K562 (cell line): ENCODE measurements at regions not wholly inside any gene's neighbourhood (a gene's known extent, or its start where the extent isn't known, plus 50 kb on each side); places are given as distances from the start of the nearest gene placed in this dataset.

ENCODE experiments used
- ATAC-seq: fragments of 200-7000 bp; cut with Tn5 transposase; 3 replicates; pipeline ENCODE4 v1.9.1; 2020; ENCODE audit warnings: moderate library complexity
- BruUV-seq: library from RNA; stranded (reverse); fragments of 400-500 nt; replicated peaks from 2 replicates; lab custom pipeline; 2021; lab: Mats Ljungman, UMichigan
- CTCF ChIA-PET: fragments of 300-600 bp; formaldehyde crosslinking; extraction: SDS; loops from one replicate; lab custom pipeline; 2021; ENCODE audit warnings: low intra/inter-chr PET ratio; lab: Yijun Ruan, JAX
- POLR2A ChIA-PET: fragments of 300-600, 350-650 bp; sonication (Branson Sonifier 250); formaldehyde crosslinking; extraction: SDS; loops from one replicate; lab custom pipeline; 2021; ENCODE audit warnings: antibody characterized with exemption, inconsistent platforms; lab: Yijun Ruan, JAX
- DNase-seq, 4 experiments: peaks; one replicate each; pipeline versions ENCODE4 v3.0.0 to v3.0.0-alpha.2; 2011 to 2018; ENCODE audit warnings: low spot score in 3 of 4, mixed read lengths in 3 of 4; ENCODE audit errors: extremely low read depth in 1 of 4
- FAIRE-seq: peaks from 2 replicates; lab custom pipeline; 2011; peaks lifted over from hg19 to GRCh38; lab: Jason Lieb, UNC
- H2AFZ ChIP-seq: 2 replicates; pipeline ENCODE4 v1.6.0; 2011; ENCODE audit warnings: low read depth, low read length, control low read depth, inconsistent platforms
- H3K27ac ChIP-seq: fragments of 200-600 bp; 3 replicates; pipeline ENCODE4 v1.8.0; 2011; ENCODE audit warnings: low read depth, mild to moderate bottlenecking, control low read depth, inconsistent platforms, low read length, moderate library complexity, mixed read lengths; ENCODE audit errors: extremely low read depth
- H3K27me3 ChIP-seq, 2 experiments: fragments of 300-600 bp in 1 of 2; 2 replicates in 1 of 2; 3 replicates in 1 of 2; pipeline versions ENCODE4 v1.6.0 to v1.8.0; 2011; ENCODE audit warnings: inconsistent platforms in 2 of 2, low read length in 2 of 2, mild to moderate bottlenecking in 1 of 2, mixed read lengths in 1 of 2, moderate library complexity in 1 of 2; ENCODE audit not compliant: control insufficient read depth in 2 of 2, insufficient read depth in 2 of 2
- H3K36me3 ChIP-seq: fragments of 300-600 bp; 3 replicates; pipeline ENCODE4 v1.8.0; 2011; ENCODE audit warnings: mild to moderate bottlenecking, low read length, inconsistent platforms; ENCODE audit not compliant: control insufficient read depth, insufficient read depth
- H3K4me1 ChIP-seq, 2 experiments: fragments of 200-600 bp in 1 of 2; replicated peaks in 1 of 2; 2 replicates in 1 of 2; 3 replicates in 1 of 2; pipeline versions ENCODE4 v1.5.1 to v1.8.0; 2011; ENCODE audit warnings: inconsistent platforms in 2 of 2, low read length in 2 of 2, mild to moderate bottlenecking in 1 of 2, mixed read lengths in 1 of 2, moderate library complexity in 1 of 2; ENCODE audit not compliant: control insufficient read depth in 2 of 2, insufficient read depth in 2 of 2
- H3K4me2 ChIP-seq: 2 replicates; pipeline ENCODE4 v1.6.1; 2011; ENCODE audit warnings: low read length, control low read depth, inconsistent platforms, mixed read lengths; ENCODE audit not compliant: insufficient read depth
- H3K4me3 ChIP-seq: fragments of 200-600 bp; sonication (generic), shearing (Covaris generic); 2 replicates; pipeline ENCODE4 v1.5.1; 2016; ENCODE audit warnings: control low read depth, inconsistent platforms
- H3K79me2 ChIP-seq: fragments of 200-600 bp; 3 replicates; pipeline ENCODE4 v1.8.0; 2011; ENCODE audit warnings: low read length, inconsistent platforms; ENCODE audit not compliant: control insufficient read depth, insufficient read depth
- H3K9ac ChIP-seq, 2 experiments: 2 replicates each; pipeline versions ENCODE4 v1.6.0 to v1.6.1; 2011; ENCODE audit warnings: low read depth in 2 of 2, low read length in 2 of 2, control low read depth in 1 of 2, inconsistent platforms in 1 of 2, mild to moderate bottlenecking in 1 of 2, mixed read lengths in 1 of 2; ENCODE audit not compliant: insufficient read depth in 1 of 2
- H3K9me1 ChIP-seq: one replicate; pipeline ENCODE4 v1.6.0; 2011; ENCODE audit warnings: inconsistent platforms, mild to moderate bottlenecking, low read length, moderate library complexity; ENCODE audit not compliant: control insufficient read depth, insufficient read depth
- H3K9me3 ChIP-seq: replicated peaks from 2 replicates; pipeline ENCODE4 v1.5.1; 2011; ENCODE audit warnings: low read depth, low read length, inconsistent platforms; ENCODE audit not compliant: control insufficient read depth, insufficient read depth
- H4K20me1 ChIP-seq: replicated peaks from 2 replicates; pipeline ENCODE4 v1.6.1; 2011; ENCODE audit warnings: low read length, inconsistent platforms, mixed read lengths; ENCODE audit not compliant: control insufficient read depth, insufficient read depth
- CC2D1A ChIP-seq: fragments of 450-650 bp; IDR thresholded peaks from 2 replicates; pipeline ENCODE4 v1.6.1; 2017; ENCODE audit warnings: mild to moderate bottlenecking
- CREM ChIP-seq: IDR thresholded peaks from 2 replicates; pipeline ENCODE4 v1.6.1; 2014; ENCODE audit warnings: antibody characterized with exemption, low read depth
- EZH2 ChIP-seq: IDR thresholded peaks from 2 replicates; pipeline ENCODE4 v1.6.1; 2012; ENCODE audit warnings: low read depth, mild to moderate bottlenecking, inconsistent platforms, low read length, borderline replicate concordance
- MYC ChIP-seq, 2 experiments: fragments of 250-450 bp in 1 of 2; sonication (Bioruptor Pico) in 1 of 2; IDR thresholded peaks; 2 replicates each; pipeline versions ENCODE4 v1.5.1 to v1.6.1; 2012 to 2021; ENCODE audit warnings: low read depth in 2 of 2, borderline replicate concordance in 1 of 2, improper control_type of control experiment in 1 of 2, low read length in 1 of 2, mild to moderate bottlenecking in 1 of 2, moderate library complexity in 1 of 2
- SMAD4 ChIP-seq: fragments of 250-450 bp; sonication (Bioruptor Pico); conservative IDR thresholded peaks from 2 replicates; pipeline ENCODE4 v1.8.0; 2021; ENCODE audit warnings: inconsistent platforms, mild to moderate bottlenecking, moderate library complexity
- SP2 ChIP-seq: IDR thresholded peaks from 2 replicates; pipeline ENCODE4 v1.6.1; 2011; ENCODE audit warnings: mild to moderate bottlenecking, low read depth, low read length, moderate library complexity; ENCODE audit not compliant: poor library complexity, severe bottlenecking; ENCODE audit errors: extremely low read depth
- SRSF7 ChIP-seq: fragments of 200-400 bp; formaldehyde crosslinking; optimal IDR thresholded peaks from 2 replicates; pipeline ENCODE3; 2017; ENCODE audit warnings: mild to moderate bottlenecking, low read depth, low read length
- TAF15 ChIP-seq: fragments of 200-400 bp; formaldehyde crosslinking; IDR thresholded peaks from 2 replicates; pipeline ENCODE4 v1.6.1; 2017; ENCODE audit warnings: mild to moderate bottlenecking, low read depth, low read length, moderate library complexity
- TFAM ChIP-seq: fragments of 250-450 bp; sonication (Bioruptor Pico); conservative IDR thresholded peaks from 2 replicates; pipeline ENCODE4 v1.5.0; 2021; ENCODE audit warnings: mild to moderate bottlenecking, moderate library complexity
- ZNF263 ChIP-seq: sonication (generic); formaldehyde crosslinking; IDR thresholded peaks from 2 replicates; pipeline ENCODE4 v1.8.0; 2022; ENCODE audit warnings: mild to moderate bottlenecking, missing genetic modification reagents, borderline replicate concordance
- ZNF57 ChIP-seq: fragments of 450-650 bp; formaldehyde crosslinking; IDR thresholded peaks from 2 replicates; pipeline ENCODE4 v1.4.0; 2020; ENCODE audit warnings: mild to moderate bottlenecking, moderate library complexity
- WGBS: fragments of 100-300 bp; shearing (Covaris generic); methylation state at CpG from one replicate; pipeline ENCODE4 v1.1.6; 2016; ENCODE audit warnings: low coverage, mixed read lengths; ENCODE audit not compliant: insufficient coverage; ENCODE audit errors: missing lambda C conversion rate; 5-methylcytosine and 5-hydroxymethylcytosine counted together
- in situ Hi-C: fragments of 300-500 bp; cut with MboI; formaldehyde crosslinking; loops from 4 replicates; pipeline ENCODE4 v1.15.0; 2018; ENCODE audit warnings: inconsistent platforms, mixed read lengths
- intact Hi-C: fragments of 100-400 bp; cut with micrococcal nuclease; formaldehyde crosslinking; loops from 2 replicates; pipeline ENCODE4 v1.14.2; 2022
- TF ChIP-seq, protein P1 (sequence below): fragments of 250-450 bp; sonication (Bioruptor Pico); IDR thresholded peaks from 2 replicates; pipeline ENCODE4 v1.4.0; 2020; ENCODE audit warnings: mild to moderate bottlenecking, moderate library complexity, borderline replicate concordance
- TF ChIP-seq, protein P2 (sequence below): sonication (generic); formaldehyde crosslinking; IDR thresholded peaks from 2 replicates; pipeline ENCODE4 v1.9.0; 2022; ENCODE audit warnings: mild to moderate bottlenecking, missing genetic modification reagents
- TF ChIP-seq, protein P3 (sequence below): sonication (generic); formaldehyde crosslinking; IDR thresholded peaks from 2 replicates; pipeline ENCODE4 v1.4.0; 2020; ENCODE audit warnings: mild to moderate bottlenecking, missing genetic modification reagents
- TF ChIP-seq, protein P4 (sequence below): fragments of 450-650 bp; IDR thresholded peaks from 2 replicates; pipeline ENCODE4 v1.7.0; 2016; ENCODE audit warnings: borderline replicate concordance
- TF ChIP-seq, protein P5 (sequence below): fragments of 250-450 bp; sonication (Bioruptor Pico); IDR thresholded peaks from 2 replicates; pipeline ENCODE4 v1.9.0; 2021; ENCODE audit warnings: mild to moderate bottlenecking

DNA sequence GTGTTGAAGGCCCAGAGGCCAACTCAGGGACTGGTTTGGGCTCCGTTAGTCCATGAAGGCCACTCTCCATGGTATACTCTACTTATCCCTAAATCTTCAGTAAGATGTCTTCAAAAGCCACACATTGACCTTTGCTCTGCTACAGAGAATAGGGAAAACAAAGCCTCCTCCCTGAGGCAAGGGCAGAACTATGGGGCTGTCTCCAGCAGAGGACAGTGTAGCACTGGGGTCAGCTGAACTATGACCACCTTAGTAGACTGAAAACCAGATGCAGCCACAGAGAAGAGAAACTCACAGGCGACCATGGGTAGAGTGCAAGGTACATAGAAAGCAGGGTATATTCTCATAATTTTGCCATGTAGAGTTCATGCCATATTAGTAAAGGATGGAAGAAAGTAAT, 587.4 kb downstream of the LMO7 start:
- ATAC-seq: no peak
- intact Hi-C loops: no loop called here
- in situ Hi-C loops: no loop called here
- Histone ChIP-seq H3K9ac (no peak overlapping the region), H3K9me3 (no peaks in the 10 kb centered on the region), H2AFZ (no peak overlapping the region), H3K36me3 (no peaks in the 10 kb centered on the region), H3K4me3 (no peak overlapping the region), H3K27me3 (no peaks in the 10 kb centered on the region), H4K20me1 (no peaks in the 10 kb centered on the region), H3K9me1 (no peaks in the 10 kb centered on the region), H3K27ac (no peak overlapping the region), H3K4me2 (no peak overlapping the region), H3K79me2 (no peaks in the 10 kb centered on the region), H3K4me1 (no peaks in the 10 kb centered on the region)
- 0% methylated on average over 2 of the region's 2 CpGs for WGBS
- ChIA-PET POLR2A (no interaction called here), CTCF (no interaction called here)
- no TSS peak for BruUV-seq
- no peak for FAIRE-seq
- no peak for DNase-seq
- TF ChIP-seq, protein P1, sequence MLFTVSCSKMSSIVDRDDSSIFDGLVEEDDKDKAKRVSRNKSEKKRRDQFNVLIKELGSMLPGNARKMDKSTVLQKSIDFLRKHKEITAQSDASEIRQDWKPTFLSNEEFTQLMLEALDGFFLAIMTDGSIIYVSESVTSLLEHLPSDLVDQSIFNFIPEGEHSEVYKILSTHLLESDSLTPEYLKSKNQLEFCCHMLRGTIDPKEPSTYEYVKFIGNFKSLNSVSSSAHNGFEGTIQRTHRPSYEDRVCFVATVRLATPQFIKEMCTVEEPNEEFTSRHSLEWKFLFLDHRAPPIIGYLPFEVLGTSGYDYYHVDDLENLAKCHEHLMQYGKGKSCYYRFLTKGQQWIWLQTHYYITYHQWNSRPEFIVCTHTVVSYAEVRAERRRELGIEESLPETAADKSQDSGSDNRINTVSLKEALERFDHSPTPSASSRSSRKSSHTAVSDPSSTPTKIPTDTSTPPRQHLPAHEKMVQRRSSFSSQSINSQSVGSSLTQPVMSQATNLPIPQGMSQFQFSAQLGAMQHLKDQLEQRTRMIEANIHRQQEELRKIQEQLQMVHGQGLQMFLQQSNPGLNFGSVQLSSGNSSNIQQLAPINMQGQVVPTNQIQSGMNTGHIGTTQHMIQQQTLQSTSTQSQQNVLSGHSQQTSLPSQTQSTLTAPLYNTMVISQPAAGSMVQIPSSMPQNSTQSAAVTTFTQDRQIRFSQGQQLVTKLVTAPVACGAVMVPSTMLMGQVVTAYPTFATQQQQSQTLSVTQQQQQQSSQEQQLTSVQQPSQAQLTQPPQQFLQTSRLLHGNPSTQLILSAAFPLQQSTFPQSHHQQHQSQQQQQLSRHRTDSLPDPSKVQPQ (CRISPR knock-in tag): no peak
- TF ChIP-seq SMAD4 (CRISPR knock-in tag): no peak
- TF ChIP-seq, protein P2, sequence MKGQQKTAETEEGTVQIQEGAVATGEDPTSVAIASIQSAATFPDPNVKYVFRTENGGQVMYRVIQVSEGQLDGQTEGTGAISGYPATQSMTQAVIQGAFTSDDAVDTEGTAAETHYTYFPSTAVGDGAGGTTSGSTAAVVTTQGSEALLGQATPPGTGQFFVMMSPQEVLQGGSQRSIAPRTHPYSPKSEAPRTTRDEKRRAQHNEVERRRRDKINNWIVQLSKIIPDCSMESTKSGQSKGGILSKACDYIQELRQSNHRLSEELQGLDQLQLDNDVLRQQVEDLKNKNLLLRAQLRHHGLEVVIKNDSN (CRISPR knock-in tag): no peak
- TF ChIP-seq, protein P3, sequence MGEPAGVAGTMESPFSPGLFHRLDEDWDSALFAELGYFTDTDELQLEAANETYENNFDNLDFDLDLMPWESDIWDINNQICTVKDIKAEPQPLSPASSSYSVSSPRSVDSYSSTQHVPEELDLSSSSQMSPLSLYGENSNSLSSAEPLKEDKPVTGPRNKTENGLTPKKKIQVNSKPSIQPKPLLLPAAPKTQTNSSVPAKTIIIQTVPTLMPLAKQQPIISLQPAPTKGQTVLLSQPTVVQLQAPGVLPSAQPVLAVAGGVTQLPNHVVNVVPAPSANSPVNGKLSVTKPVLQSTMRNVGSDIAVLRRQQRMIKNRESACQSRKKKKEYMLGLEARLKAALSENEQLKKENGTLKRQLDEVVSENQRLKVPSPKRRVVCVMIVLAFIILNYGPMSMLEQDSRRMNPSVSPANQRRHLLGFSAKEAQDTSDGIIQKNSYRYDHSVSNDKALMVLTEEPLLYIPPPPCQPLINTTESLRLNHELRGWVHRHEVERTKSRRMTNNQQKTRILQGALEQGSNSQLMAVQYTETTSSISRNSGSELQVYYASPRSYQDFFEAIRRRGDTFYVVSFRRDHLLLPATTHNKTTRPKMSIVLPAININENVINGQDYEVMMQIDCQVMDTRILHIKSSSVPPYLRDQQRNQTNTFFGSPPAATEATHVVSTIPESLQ (CRISPR knock-in tag): no peak
- TF ChIP-seq ZNF57 (CRISPR knock-in tag): no peak
- TF ChIP-seq CC2D1A: no peak
- TF ChIP-seq SRSF7: no peak
- TF ChIP-seq SP2: no peak
- TF ChIP-seq MYC (IDR thresholded peaks at IDR 0.05; ENCODE audit: low read depth, low read length): no peak
- no peak for TF ChIP-seq MYC (CRISPR knock-in tag; IDR thresholded peaks at IDR 0.05; ENCODE audit: borderline replicate concordance, low read depth)
- no peak for TF ChIP-seq TFAM (CRISPR knock-in tag)
- TF ChIP-seq, protein P4, sequence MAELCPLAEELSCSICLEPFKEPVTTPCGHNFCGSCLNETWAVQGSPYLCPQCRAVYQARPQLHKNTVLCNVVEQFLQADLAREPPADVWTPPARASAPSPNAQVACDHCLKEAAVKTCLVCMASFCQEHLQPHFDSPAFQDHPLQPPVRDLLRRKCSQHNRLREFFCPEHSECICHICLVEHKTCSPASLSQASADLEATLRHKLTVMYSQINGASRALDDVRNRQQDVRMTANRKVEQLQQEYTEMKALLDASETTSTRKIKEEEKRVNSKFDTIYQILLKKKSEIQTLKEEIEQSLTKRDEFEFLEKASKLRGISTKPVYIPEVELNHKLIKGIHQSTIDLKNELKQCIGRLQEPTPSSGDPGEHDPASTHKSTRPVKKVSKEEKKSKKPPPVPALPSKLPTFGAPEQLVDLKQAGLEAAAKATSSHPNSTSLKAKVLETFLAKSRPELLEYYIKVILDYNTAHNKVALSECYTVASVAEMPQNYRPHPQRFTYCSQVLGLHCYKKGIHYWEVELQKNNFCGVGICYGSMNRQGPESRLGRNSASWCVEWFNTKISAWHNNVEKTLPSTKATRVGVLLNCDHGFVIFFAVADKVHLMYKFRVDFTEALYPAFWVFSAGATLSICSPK: no peak
- no peak for TF ChIP-seq ZNF263 (CRISPR knock-in tag)
- no peak for TF ChIP-seq CREM
- TF ChIP-seq EZH2: no peak
- TF ChIP-seq, protein P5, sequence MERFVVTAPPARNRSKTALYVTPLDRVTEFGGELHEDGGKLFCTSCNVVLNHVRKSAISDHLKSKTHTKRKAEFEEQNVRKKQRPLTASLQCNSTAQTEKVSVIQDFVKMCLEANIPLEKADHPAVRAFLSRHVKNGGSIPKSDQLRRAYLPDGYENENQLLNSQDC (CRISPR knock-in tag): no peak
- no peak for TF ChIP-seq TAF15
